Keratinocyte (primary cell): ENCODE measurements at regions not wholly inside any gene's neighbourhood (a gene's known extent, or its start where the extent isn't known, plus 50 kb on each side); places are given as distances from the start of the nearest gene placed in this dataset.

Experiments
- DNase-seq: peaks from one replicate; pipeline ENCODE4 v3.0.0-alpha.2; 2011; ENCODE audit warnings: low read depth, missing footprints, low spot score
- FAIRE-seq: peaks from 2 replicates; lab custom pipeline; 2011; peaks lifted over from hg19 to GRCh38; lab: Jason Lieb, UNC
- H2AFZ ChIP-seq: 2 replicates; pipeline ENCODE4 v1.6.0; 2012; ENCODE audit warnings: low read length, control low read depth, inconsistent platforms; ENCODE audit not compliant: control insufficient read depth
- H3K27ac ChIP-seq: 2 replicates; pipeline ENCODE4 v1.5.1; 2011; ENCODE audit warnings: low read length; ENCODE audit not compliant: control insufficient read depth, insufficient read depth
- H3K27me3 ChIP-seq: 3 replicates; pipeline ENCODE4 v1.6.0; 2011; ENCODE audit warnings: low read length; ENCODE audit not compliant: control insufficient read depth, insufficient read depth; ENCODE audit errors: extremely low read depth
- H3K36me3 ChIP-seq, 2 experiments: 2 replicates in 1 of 2; 3 replicates in 1 of 2; pipeline ENCODE4 v1.5.1; 2011; ENCODE audit warnings: low read length in 2 of 2, mild to moderate bottlenecking in 1 of 2; ENCODE audit not compliant: control insufficient read depth in 2 of 2, insufficient read depth in 2 of 2; ENCODE audit errors: extremely low read depth in 1 of 2
- H3K4me1 ChIP-seq: 3 replicates; pipeline ENCODE4 v1.5.1; 2011; ENCODE audit warnings: low read length; ENCODE audit not compliant: control insufficient read depth, insufficient read depth; ENCODE audit errors: extremely low read depth
- H3K4me2 ChIP-seq: 3 replicates; pipeline ENCODE4 v1.6.0; 2011; ENCODE audit warnings: low read depth, low read length; ENCODE audit not compliant: control insufficient read depth, insufficient read depth; ENCODE audit errors: extremely low read depth
- H3K4me3 ChIP-seq, 3 experiments: fragments of 200-600 bp in 1 of 3; sonication (generic) in 1 of 3; 2 replicates in 2 of 3; 3 replicates in 1 of 3; pipeline ENCODE4 v1.5.1; 2011 to 2016; ENCODE audit warnings: low read length in 3 of 3, mild to moderate bottlenecking in 3 of 3, control low read depth in 2 of 3, inconsistent platforms in 1 of 3, low read depth in 1 of 3, mixed read lengths in 1 of 3, mixed run types in 1 of 3, moderate library complexity in 1 of 3; ENCODE audit not compliant: control insufficient read depth in 2 of 3, insufficient read depth in 2 of 3; ENCODE audit errors: extremely low read depth in 1 of 3
- H3K79me2 ChIP-seq: 2 replicates; pipeline ENCODE4 v1.6.0; 2012; ENCODE audit warnings: low read length; ENCODE audit not compliant: control insufficient read depth, insufficient read depth
- H3K9ac ChIP-seq: 3 replicates; pipeline ENCODE4 v1.6.0; 2011; ENCODE audit warnings: low read length; ENCODE audit not compliant: control insufficient read depth, insufficient read depth; ENCODE audit errors: extremely low read depth
- H3K9me1 ChIP-seq: 3 replicates; pipeline ENCODE4 v1.6.0; 2011; ENCODE audit warnings: low read length; ENCODE audit not compliant: control insufficient read depth, insufficient read depth; ENCODE audit errors: extremely low read depth
- H3K9me3 ChIP-seq: 2 replicates; pipeline ENCODE4 v1.5.1; 2012; ENCODE audit warnings: low read depth, low read length; ENCODE audit not compliant: control insufficient read depth
- H4K20me1 ChIP-seq: 3 replicates; pipeline ENCODE4 v1.6.0; 2011; ENCODE audit warnings: low read length; ENCODE audit not compliant: control insufficient read depth, insufficient read depth; ENCODE audit errors: extremely low read depth
- CTCF ChIP-seq, 3 experiments: IDR thresholded peaks in 1 of 3; conservative IDR thresholded peaks in 1 of 3; optimal IDR thresholded peaks in 1 of 3; 2 replicates in 2 of 3; 3 replicates in 1 of 3; pipeline versions ENCODE3 to v1.5.1; 2011; ENCODE audit warnings: low read length in 3 of 3, mild to moderate bottlenecking in 3 of 3, moderate library complexity in 2 of 3, control low read depth in 1 of 3, inconsistent platforms in 1 of 3; ENCODE audit not compliant: insufficient read depth in 2 of 3; ENCODE audit errors: extremely low read depth in 1 of 3
- EZH2 ChIP-seq: IDR thresholded peaks from one replicate; pipeline ENCODE4 v1.6.1; 2012; ENCODE audit warnings: inconsistent platforms, mild to moderate bottlenecking, low read length, moderate library complexity
- dilution Hi-C: fragments of 300-500 bp; cut with MboI; formaldehyde crosslinking; loops from one replicate; pipeline ENCODE4 v1.7.0; 2020; ENCODE audit warnings: low sequenced_read_pairs; ENCODE audit not compliant: extremely low pct_ligation_motif_present

GRCh38 chr16:52005551-52005950 lies 541.4 kb downstream of the TOX3 start:
- H3K9ac ChIP-seq: no peak overlapping the region
- no peaks in the 10 kb centered on the region for H3K9me3 ChIP-seq
- no peak overlapping the region for H3K4me3 ChIP-seq
- no peak for FAIRE-seq
- DNase-seq: no peak
- H3K4me1 ChIP-seq: no peaks in the 10 kb centered on the region
- no peaks in the 10 kb centered on the region for H4K20me1 ChIP-seq
- no peak for TF ChIP-seq EZH2
- no peak for TF ChIP-seq CTCF (optimal IDR thresholded peaks at IDR 0.05 in 1 of 3, IDR thresholded peaks at IDR 0.05 in 1 of 3, conservative IDR thresholded peaks at IDR 0.05 in 1 of 3; ENCODE audit: extremely low read depth in 1 of 3, insufficient read depth in 2 of 3, low read length in 3 of 3)
- no peaks in the 10 kb centered on the region for H3K27me3 ChIP-seq
- H2AFZ ChIP-seq: no peak overlapping the region
- no peak overlapping the region for H3K27ac ChIP-seq
- dilution Hi-C loops: no loop called here
- H3K4me2 ChIP-seq: no peak overlapping the region
- no peaks in the 10 kb centered on the region for H3K79me2 ChIP-seq
- no peaks in the 10 kb centered on the region for H3K36me3 ChIP-seq
- no peaks in the 10 kb centered on the region for H3K9me1 ChIP-seq

- dilution Hi-C loops: no loop called here
- H3K27ac ChIP-seq: no peak overlapping the region
- no peaks in the 10 kb centered on the region for H3K27me3 ChIP-seq
- no peak for TF ChIP-seq EZH2
- TF ChIP-seq CTCF (optimal IDR thresholded peaks at IDR 0.05 in 1 of 3, IDR thresholded peaks at IDR 0.05 in 1 of 3, conservative IDR thresholded peaks at IDR 0.05 in 1 of 3; ENCODE audit: extremely low read depth in 1 of 3, insufficient read depth in 2 of 3, low read length in 3 of 3): no peak
- FAIRE-seq (no peak), DNase-seq (no peak)
- H3K4me1 ChIP-seq: no peaks in the 10 kb centered on the region
- H3K4me2 ChIP-seq: no peak overlapping the region
- H4K20me1 ChIP-seq: no peaks in the 10 kb centered on the region
- H3K9me1 ChIP-seq: no peaks in the 10 kb centered on the region
- H3K36me3 ChIP-seq: no peaks in the 10 kb centered on the region
- no peaks in the 10 kb centered on the region for H3K79me2 ChIP-seq
- H2AFZ ChIP-seq: no peak overlapping the region
- H3K4me3 ChIP-seq: no peak overlapping the region
- no peaks in the 10 kb centered on the region for H3K9me3 ChIP-seq
- no peak overlapping the region for H3K9ac ChIP-seq
Measured at GRCh38 chr16:52004343-52004742, 542.6 kb downstream of the TOX3 start.
